Epithelial cell of esophagus (primary cell): ENCODE measurements at regions not wholly inside any gene's neighbourhood (a gene's known extent, or its start where the extent isn't known, plus 50 kb on each side); places are given as distances from the start of the nearest gene placed in this dataset.

ENCODE experiments used
- DNase-seq: peaks from one replicate; pipeline ENCODE4 v3.0.0; 2010; ENCODE audit warnings: low read depth
- H3K4me3 ChIP-seq: 2 replicates; pipeline ENCODE4 v1.5.1; 2011; ENCODE audit warnings: mild to moderate bottlenecking, low read length, control low read depth
- CTCF ChIP-seq: IDR thresholded peaks from 2 replicates; pipeline ENCODE4 v1.5.1; 2011; ENCODE audit warnings: low read depth, mild to moderate bottlenecking, low read length, control low read depth, inconsistent platforms; ENCODE audit not compliant: insufficient read depth; ENCODE audit errors: missing control alignments

GRCh38 chr11:62050716-62051115 is 73.1 kb upstream of the INCENP start:
- DNase-seq, result peak; percentile 51
- H3K4me3 ChIP-seq, result no peak overlapping the region
- no peak for TF ChIP-seq CTCF

GRCh38 chr11:62048100-62048499 is 75.7 kb upstream of the INCENP start:
- TF ChIP-seq CTCF, result no peak
- no peak overlapping the region for H3K4me3 ChIP-seq
- DNase-seq, result peak; percentile 94

GRCh38 chr11:62046568-62047100 is 77.2 kb upstream of the INCENP start:
- no peak for TF ChIP-seq CTCF
- no peak overlapping the region for H3K4me3 ChIP-seq
- no peak for DNase-seq

- TF ChIP-seq CTCF, result no peak
- DNase-seq, result peak; percentile 20
- H3K4me3 ChIP-seq, result no peak overlapping the region
Observed at GRCh38 chr11:62044639-62045121, 77.2 kb upstream of the FTH1 start.

GRCh38 chr11:62035293-62035692 is 67.9 kb upstream of the FTH1 start:
- TF ChIP-seq CTCF, result no peak
- no peak overlapping the region for H3K4me3 ChIP-seq
- DNase-seq, result no peak

GRCh38 chr11:62034036-62034338 is 66.6 kb upstream of the FTH1 start:
- TF ChIP-seq CTCF, result no peak
- no peak for DNase-seq
- no peak overlapping the region for H3K4me3 ChIP-seq
